ENCODE measurements at regions not wholly inside any gene's neighbourhood (a gene's known extent, or its start where the extent isn't known, plus 50 kb on each side); places are given as distances from the start of the nearest gene placed in this dataset.

DNA sequence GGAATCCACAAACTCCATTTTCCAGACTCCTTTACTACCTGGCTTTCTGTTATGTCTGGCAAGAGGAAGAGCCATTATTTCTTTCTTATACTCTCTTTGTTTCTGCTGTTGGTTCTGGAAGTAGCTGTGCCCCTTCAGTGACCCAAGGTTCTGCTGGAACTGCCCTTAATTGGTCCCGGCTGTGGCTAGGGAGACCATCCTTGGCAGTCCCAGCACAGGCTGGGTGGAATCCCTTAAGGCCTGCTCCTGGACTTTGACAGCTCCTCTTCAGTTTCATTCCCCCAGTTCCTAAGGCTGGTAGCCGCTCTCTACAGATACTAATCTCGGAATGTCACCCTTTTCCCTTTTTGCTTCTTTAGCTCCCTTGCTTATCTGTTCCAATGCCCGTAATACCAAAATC is 81.9 kb upstream of the GLIS3 start:
- FAIRE-seq: no peak
- CTCF ChIA-PET: interaction anchor here (0.9 to 7.0 kb wide), 4 partner anchors 14 to 258 kb away, joined by 4 to 111 read pairs (median 6); no protein-coding TSS in a partner anchor
- 76% methylated on average over 4 of the region's 4 CpGs for WGBS (ENCODE audit: insufficient coverage, insufficient replicate concordance, low lambda C conversion rate, missing lambda C conversion rate)

DNA sequence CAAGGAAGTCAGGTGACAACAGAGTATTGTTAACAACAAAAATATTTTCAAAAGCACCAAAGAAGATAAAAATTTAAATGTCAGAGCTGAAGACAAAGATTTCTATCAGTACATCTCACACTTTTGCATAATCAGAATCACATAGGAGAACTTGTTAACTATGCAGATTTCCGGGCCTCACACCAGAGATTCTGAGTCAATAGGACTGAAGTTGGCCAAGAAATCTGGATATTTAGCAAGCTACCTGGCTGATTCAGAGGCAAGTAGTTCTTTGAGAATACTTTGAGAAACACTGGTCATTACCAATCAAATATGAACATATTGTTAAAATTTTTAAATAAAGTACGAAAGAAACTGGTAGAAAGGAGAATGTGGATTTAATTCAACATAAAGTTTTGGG is 80.5 kb upstream of the GLIS3 start:
- Histone ChIP-seq H3K4me2 (ENCODE audit: control insufficient read depth, insufficient read depth) (no peak overlapping the region), H3K4me3 (no peak overlapping the region), H3K36me3 (ENCODE audit: control insufficient read depth in 2 of 2, insufficient read depth in 2 of 2, low read length in 1 of 2) (no peaks in the 10 kb centered on the region), H4K20me1 (ENCODE audit: control insufficient read depth, insufficient read depth) (no peaks in the 10 kb centered on the region), H3K79me2 (ENCODE audit: control insufficient read depth, insufficient read depth, low read length) (no peaks in the 10 kb centered on the region), H3K27me3 (replicated peaks in 1 of 2; ENCODE audit: control insufficient read depth in 2 of 2, insufficient read depth in 2 of 2, low read length in 1 of 2) (no peaks in the 10 kb centered on the region), H3K27ac (ENCODE audit: control insufficient read depth, insufficient read depth) (no peak overlapping the region), H3K9me3 (replicated peaks; ENCODE audit: control insufficient read depth, insufficient read depth, low read length) (no peaks in the 10 kb centered on the region), H3K4me1 (ENCODE audit: control insufficient read depth, insufficient read depth, low read length) (peaks cover 5% of the 10 kb centered on the region; the same call in 1 of the 2 replicates), H3K9ac (ENCODE audit: control insufficient read depth, insufficient read depth, low read length) (no peak overlapping the region), H2AFZ (ENCODE audit: control insufficient read depth, low read depth, low read length) (no peak overlapping the region)
- no TSS peak for BruUV-seq (replicated peaks)
- ChIA-PET RAD21 (ENCODE audit: unreplicated experiment) (no interaction called here), POLR2A (no interaction called here), SMC1A (ENCODE audit: uncharacterized antibody, unreplicated experiment) (interaction anchor here (1.1 to 7.4 kb wide), 3 partner anchors 65 to 212 kb away, joined by 3 to 63 read pairs (median 4); no protein-coding TSS in a partner anchor), CTCF (interaction anchor here (2.7 kb wide), 1 partner anchor 169 kb away, joined by 18 read pairs; no protein-coding TSS in a partner anchor)
- DNase-seq (ENCODE audit: low read depth, low spot score): no peak
- no peak for FAIRE-seq
- no peak for ATAC-seq
- TF ChIP-seq HDGF (IDR thresholded peaks at IDR 0.05): no peak
- no peak for TF ChIP-seq RCOR1 (conservative IDR thresholded peaks at IDR 0.05; ENCODE audit: low read depth, low read length)
- no peak for TF ChIP-seq SUZ12 (IDR thresholded peaks at IDR 0.05; ENCODE audit: unreplicated experiment)
- TF ChIP-seq IKZF2 (IDR thresholded peaks at IDR 0.05): no peak
- intact Hi-C loops (cut with micrococcal nuclease; ENCODE audit: unreplicated experiment) (loop anchor here (5.0 to 10.0 kb wide), 2 partner anchors 372 to 604 kb away; partner anchors contain the start of gene JAK2), in situ Hi-C loops (cut with MboI) (loop anchor here (10.0 kb wide), 1 partner anchor 164 kb away; no protein-coding TSS in a partner anchor)
- 74% methylated on average over 2 of the region's 2 CpGs for WGBS (ENCODE audit: insufficient coverage, insufficient replicate concordance, low lambda C conversion rate, missing lambda C conversion rate)

More for the DNA sequence above, 81.9 kb upstream of the GLIS3 start:
- ChIA-PET SMC1A (ENCODE audit: uncharacterized antibody, unreplicated experiment) (interaction anchor here (1.5 to 7.4 kb wide), 4 partner anchors 134 to 258 kb away, joined by 4 to 63 read pairs (median 9); no protein-coding TSS in a partner anchor), RAD21 (ENCODE audit: unreplicated experiment) (interaction anchor here (3.7 kb wide), 1 partner anchor 167 kb away, joined by 23 read pairs; no protein-coding TSS in a partner anchor), POLR2A (no interaction called here)
- TF ChIP-seq, protein P1, sequence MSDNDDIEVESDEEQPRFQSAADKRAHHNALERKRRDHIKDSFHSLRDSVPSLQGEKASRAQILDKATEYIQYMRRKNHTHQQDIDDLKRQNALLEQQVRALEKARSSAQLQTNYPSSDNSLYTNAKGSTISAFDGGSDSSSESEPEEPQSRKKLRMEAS (IDR thresholded peaks at IDR 0.05; ENCODE audit: low read depth, low read length): no peak
- TF ChIP-seq GABPA (IDR thresholded peaks at IDR 0.05; ENCODE audit: low read depth) (no peak), FOS (IDR thresholded peaks at IDR 0.05; ENCODE audit: borderline replicate concordance, extremely low read depth, insufficient read length) (no peak), IKZF2 (IDR thresholded peaks at IDR 0.05) (no peak), CEBPB (IDR thresholded peaks at IDR 0.05; ENCODE audit: borderline replicate concordance in 1 of 2, low read depth in 2 of 2, low read length in 2 of 2) (no peak), ZSCAN29 (IDR thresholded peaks at IDR 0.05) (no peak)
- TF ChIP-seq, protein P2, sequence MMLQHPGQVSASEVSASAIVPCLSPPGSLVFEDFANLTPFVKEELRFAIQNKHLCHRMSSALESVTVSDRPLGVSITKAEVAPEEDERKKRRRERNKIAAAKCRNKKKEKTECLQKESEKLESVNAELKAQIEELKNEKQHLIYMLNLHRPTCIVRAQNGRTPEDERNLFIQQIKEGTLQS (IDR thresholded peaks at IDR 0.05; ENCODE audit: borderline replicate concordance, extremely low read depth, low read depth, low read length): no peak
- Histone ChIP-seq H3K79me2 (ENCODE audit: control insufficient read depth, insufficient read depth, low read length) (no peaks in the 10 kb centered on the region), H3K36me3 (ENCODE audit: control insufficient read depth in 2 of 2, insufficient read depth in 2 of 2, low read length in 1 of 2) (no peaks in the 10 kb centered on the region), H3K27me3 (replicated peaks in 1 of 2; ENCODE audit: control insufficient read depth in 2 of 2, insufficient read depth in 2 of 2, low read length in 1 of 2) (no peaks in the 10 kb centered on the region), H3K9me3 (replicated peaks; ENCODE audit: control insufficient read depth, insufficient read depth, low read length) (no peaks in the 10 kb centered on the region), H3K9ac (ENCODE audit: control insufficient read depth, insufficient read depth, low read length) (no peak overlapping the region), H3K4me3 (no peak overlapping the region), H2AFZ (ENCODE audit: control insufficient read depth, low read depth, low read length) (no peak overlapping the region), H4K20me1 (ENCODE audit: control insufficient read depth, insufficient read depth) (no peaks in the 10 kb centered on the region), H3K27ac (ENCODE audit: control insufficient read depth, insufficient read depth) (no peak overlapping the region), H3K4me2 (ENCODE audit: control insufficient read depth, insufficient read depth) (no peak overlapping the region), H3K4me1 (ENCODE audit: control insufficient read depth, insufficient read depth, low read length) (peaks cover 5% of the 10 kb centered on the region; the same call in 1 of the 2 replicates)
- ATAC-seq (no peak), DNase-seq (ENCODE audit: low read depth, low spot score) (no peak)
- no TSS peak for BruUV-seq (replicated peaks)
- intact Hi-C loops (cut with micrococcal nuclease; ENCODE audit: unreplicated experiment) (loop anchor here (2.0 to 10.0 kb wide), 5 partner anchors 105 to 603 kb away; partner anchors contain the start of gene JAK2), in situ Hi-C loops (cut with MboI) (loop anchor here (10.0 kb wide), 1 partner anchor 163 kb away; no protein-coding TSS in a partner anchor)
